ENCODE measurements at regions not wholly inside any gene's neighbourhood (a gene's known extent, or its start where the extent isn't known, plus 50 kb on each side); places are given as distances from the start of the nearest gene placed in this dataset.
A peak's percentile ranks its signal among the peaks of the same experiment; 100 is the strongest.

DNA sequence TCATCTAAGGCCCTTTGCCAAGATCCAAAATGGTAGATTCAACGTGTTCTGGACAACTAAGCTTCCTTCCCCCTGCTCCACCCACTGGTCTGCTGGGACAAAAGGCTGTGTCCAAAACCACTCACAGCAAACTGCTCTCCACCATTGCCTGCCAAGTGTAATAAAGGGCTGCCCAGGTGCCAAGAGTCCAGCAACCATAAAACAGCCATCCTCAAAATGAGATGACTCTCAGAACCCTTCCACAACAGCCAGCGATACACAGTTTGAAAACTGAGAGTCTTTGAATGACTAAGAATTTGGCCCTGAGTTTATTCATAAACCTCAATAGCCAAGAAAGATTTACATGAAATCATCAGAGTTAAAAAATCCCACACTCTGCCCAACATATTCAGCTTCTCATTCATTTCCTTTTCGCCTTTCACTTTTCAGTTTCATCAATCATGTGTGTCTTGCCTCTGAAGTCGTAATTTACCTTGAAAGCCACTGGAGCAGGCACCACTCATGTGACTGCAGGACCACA is 658.1 kb upstream of the MGMT start:
- no peak for DNase-seq (ENCODE audit: low read depth, low spot score)
- in situ Hi-C loops (cut with HindIII; ENCODE audit: low pct_unique_long_range_greater_than_20kb, low sequenced_read_pairs) = no loop called here

DNA sequence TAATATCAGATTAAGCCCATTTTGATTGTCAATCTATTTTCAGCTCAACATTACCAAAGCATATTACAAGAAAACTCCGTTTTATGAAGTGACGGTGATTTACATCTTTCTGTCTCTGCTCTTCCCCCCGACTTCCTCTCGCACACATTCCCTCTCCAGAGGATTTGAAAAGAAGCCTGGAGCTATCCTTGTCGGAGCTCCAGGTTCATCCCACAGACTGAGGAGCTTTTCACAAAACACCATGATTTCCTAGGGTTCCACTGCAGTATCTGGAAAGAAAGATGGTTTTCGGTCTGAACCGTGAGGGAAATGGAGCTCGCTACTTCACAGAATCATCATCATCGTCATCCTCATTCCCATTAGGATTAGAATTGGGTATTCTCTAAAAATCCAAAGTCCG is 655.5 kb upstream of the MGMT start:
- in situ Hi-C loops (cut with HindIII; ENCODE audit: low pct_unique_long_range_greater_than_20kb, low sequenced_read_pairs) = no loop called here
- no peak for DNase-seq (ENCODE audit: low read depth, low spot score)

DNA sequence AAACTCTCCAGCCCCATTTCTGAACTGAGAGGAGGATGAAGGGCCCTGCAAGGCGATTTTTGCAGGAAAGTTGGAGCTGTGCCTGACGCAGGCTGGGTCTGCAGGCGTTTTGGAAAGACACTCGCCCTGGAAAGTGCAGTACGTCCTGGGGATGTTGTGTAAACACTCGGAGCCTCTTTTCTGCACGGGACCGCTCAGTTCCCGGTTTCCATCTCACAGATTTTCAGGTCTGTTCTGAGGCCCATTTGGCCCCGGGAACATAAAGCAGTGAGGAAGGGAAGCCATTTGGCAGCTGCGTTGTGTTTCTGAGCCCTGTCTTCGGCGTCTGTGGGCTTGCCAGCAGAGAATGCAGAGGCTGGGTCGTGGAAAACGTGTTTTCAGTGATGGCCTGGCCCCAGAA is 655.0 kb upstream of the MGMT start:
- no peak for DNase-seq (ENCODE audit: low read depth, low spot score)
- in situ Hi-C loops (cut with HindIII; ENCODE audit: low pct_unique_long_range_greater_than_20kb, low sequenced_read_pairs) = no loop called here

DNA sequence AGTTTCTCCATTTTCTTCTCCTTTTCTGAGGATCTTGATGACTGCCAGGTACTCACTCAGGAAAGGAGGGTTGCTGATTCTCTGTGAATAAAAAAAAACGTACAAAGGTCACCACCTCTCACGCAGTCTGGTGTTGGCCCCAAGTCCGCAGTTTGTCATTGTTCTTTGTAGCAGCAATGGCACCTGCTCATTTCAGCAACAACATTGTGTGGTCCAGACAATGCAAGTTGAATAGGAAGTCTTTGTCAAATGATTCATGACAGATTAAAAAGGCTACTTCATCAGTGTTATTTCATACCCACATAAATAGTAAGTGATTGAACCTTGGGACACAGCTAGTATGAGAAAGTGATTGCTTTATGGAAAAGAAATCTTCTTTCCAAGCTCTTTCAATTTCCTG is 653.5 kb upstream of the MGMT start:
- in situ Hi-C loops (cut with HindIII; ENCODE audit: low pct_unique_long_range_greater_than_20kb, low sequenced_read_pairs) = no loop called here
- DNase-seq (ENCODE audit: low read depth, low spot score) = no peak

DNA sequence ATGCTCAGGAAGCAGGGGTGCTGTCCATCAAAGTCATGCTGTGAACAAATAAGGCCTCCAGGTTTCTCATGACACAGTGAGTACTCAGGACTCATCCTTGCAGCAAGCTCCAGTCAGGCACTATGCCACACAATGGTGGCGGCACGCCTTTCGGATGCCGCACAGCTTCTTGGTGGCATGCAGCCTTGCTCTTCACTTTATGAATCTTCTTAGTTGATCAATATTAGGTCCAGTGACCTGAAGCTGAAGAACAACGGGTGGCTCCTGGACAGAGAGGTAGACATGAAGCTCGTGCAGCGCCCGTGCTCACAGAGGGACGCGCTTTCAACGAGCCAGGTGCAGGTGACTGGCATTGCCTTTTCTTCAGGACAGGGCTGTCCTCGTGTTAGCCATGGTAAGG is 653.0 kb upstream of the MGMT start:
- in situ Hi-C loops (cut with HindIII; ENCODE audit: low pct_unique_long_range_greater_than_20kb, low sequenced_read_pairs) = no loop called here
- DNase-seq (ENCODE audit: low read depth, low spot score) = no peak

DNA sequence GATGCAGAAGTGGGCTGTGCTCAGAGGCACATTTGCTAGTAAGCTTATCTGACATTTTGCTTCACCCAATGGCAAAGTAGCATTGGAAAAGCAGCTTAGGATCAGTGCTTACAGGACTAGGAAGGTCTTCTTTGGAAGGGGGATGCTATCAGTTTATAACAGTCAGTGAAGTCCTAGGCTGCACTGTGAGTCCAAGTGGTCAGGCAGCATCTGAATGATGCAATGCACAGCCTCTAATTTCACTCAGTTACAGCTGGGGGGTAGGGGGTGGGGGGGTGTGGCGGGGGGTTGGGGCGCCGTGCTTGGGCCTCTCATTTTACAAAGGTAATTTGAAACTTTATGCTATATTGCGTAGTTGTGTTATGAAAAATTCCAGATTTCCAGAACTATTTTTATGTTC is 652.3 kb upstream of the MGMT start:
- no peak for DNase-seq (ENCODE audit: low read depth, low spot score)
- in situ Hi-C loops (cut with HindIII; ENCODE audit: low pct_unique_long_range_greater_than_20kb, low sequenced_read_pairs) = no loop called here

DNA sequence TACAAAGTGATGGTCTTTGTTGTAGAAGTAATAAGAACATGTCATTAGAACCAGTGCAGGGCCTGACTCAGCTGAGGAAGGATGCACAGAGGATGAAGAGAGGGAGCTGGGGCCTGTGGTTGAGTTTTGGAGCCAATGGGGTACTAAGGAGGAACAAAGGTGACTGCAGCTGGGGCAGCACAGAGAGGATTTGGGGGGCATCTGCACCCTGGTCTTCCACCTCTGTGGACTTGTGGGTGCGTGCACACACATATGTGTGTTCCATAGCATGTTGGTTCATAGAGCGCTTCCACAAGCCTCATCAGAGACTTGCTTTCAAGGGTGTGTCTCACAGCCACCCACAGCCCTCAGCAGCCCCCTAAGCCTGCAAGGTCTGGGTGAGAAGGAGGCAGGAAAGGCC is 650.3 kb upstream of the MGMT start:
- in situ Hi-C loops (cut with HindIII; ENCODE audit: low pct_unique_long_range_greater_than_20kb, low sequenced_read_pairs) = no loop called here
- no peak for DNase-seq (ENCODE audit: low read depth, low spot score)

DNA sequence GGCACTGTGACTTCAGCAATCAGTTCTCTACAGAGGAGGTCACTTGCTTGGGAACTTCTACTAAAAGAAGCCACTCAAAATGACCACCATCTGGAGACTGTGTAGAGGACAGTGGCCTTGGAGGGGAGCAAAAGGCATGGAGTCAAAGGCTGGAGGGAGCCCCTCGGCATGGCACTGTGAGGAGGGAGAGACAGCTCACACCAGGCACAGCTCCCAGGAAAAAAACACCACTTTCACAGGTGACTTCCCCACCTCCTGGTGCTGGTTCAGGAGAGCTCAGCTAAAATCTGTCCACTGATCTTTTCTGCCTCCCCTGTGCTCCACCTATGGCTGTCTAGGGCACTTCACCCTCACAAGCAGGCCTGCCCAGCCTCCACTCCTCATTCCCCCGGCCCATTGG is 649.4 kb upstream of the MGMT start:
- no peak for DNase-seq (ENCODE audit: low read depth, low spot score)
- in situ Hi-C loops (cut with HindIII; ENCODE audit: low pct_unique_long_range_greater_than_20kb, low sequenced_read_pairs) = no loop called here

DNA sequence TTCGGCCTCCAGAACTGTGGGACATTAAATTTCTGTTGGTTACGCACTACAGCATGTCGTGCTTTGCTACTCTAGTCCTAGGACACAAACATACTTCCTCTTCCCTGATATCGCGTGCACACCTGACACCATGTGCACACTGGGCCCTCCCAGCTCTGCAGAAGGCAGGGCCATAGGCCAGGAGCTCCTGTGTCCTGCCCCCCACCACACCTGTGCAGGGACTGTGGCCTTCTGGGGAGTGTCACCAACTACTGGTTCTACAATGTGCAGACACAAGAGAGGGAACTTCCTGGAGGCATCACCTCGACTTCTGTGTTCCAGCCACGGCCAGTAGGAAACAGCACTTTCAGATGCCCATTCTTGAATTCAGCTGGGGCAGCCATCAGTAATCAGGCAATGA is 646.4 kb upstream of the MGMT start:
- no peak for DNase-seq (ENCODE audit: low read depth, low spot score)
- in situ Hi-C loops (cut with HindIII; ENCODE audit: low pct_unique_long_range_greater_than_20kb, low sequenced_read_pairs) = no loop called here

DNA sequence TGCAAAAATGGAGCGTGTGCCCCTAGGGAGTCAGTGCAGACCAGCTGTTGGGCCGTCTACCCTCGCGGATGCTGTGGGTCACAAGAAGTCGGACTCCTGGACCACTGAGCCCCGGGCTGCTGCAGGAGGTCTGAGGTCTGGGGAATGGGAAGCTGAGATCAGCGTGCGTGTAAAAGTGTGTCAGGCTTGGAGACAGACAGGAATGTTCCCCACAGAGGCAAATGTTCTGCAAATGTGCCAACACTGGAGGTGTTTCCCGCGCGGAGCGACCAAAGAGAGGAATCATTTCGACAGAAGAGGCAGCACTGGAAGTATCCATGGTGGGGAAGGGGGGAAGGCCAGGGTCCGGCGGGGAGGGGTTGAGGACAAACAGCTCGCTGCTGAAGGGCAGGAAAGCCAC is 643.8 kb upstream of the MGMT start:
- in situ Hi-C loops (cut with HindIII; ENCODE audit: low pct_unique_long_range_greater_than_20kb, low sequenced_read_pairs) = no loop called here
- no peak for DNase-seq (ENCODE audit: low read depth, low spot score)

DNA sequence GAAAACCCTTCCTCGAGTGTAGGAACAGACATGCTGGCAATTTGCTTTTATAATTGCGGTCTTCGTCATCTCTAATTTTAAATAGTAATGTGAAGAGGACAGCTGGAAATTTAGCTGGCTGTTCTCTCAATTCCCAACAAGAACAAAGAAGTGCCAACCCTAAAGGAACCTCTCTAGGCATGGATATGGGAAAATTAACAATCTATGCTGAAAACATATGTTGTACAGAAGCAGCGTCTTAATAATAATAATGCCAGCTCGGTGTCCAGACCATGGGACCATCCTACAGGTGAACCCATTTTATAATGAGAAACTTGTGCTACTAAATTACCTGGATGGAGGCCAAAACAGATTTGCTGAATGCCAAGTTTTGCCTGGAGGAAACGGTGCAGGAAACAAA is 641.4 kb upstream of the MGMT start:
- no peak for DNase-seq (ENCODE audit: low read depth, low spot score)
- in situ Hi-C loops (cut with HindIII; ENCODE audit: low pct_unique_long_range_greater_than_20kb, low sequenced_read_pairs) = no loop called here

DNA sequence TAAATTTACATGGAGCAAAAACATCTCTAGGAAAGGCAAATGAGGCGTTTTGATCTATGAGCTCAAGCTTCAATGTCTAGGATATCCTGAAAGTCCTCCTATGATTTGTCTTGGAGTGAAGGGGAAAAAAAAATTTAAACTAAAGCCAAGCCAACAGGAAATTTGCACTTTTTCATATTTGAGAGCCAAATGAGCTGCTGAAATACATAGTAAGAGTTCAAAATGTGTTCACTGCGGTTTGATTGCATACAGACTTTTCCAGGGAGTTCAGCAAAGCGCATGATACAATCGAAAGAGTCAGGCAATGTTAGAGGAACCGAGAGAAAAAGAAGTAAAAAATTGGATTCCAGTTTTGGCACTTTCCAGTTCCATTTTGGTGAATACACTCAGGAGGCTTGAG is 633.4 kb upstream of the MGMT start:
- in situ Hi-C loops (cut with HindIII; ENCODE audit: low pct_unique_long_range_greater_than_20kb, low sequenced_read_pairs) = no loop called here
- no peak for DNase-seq (ENCODE audit: low read depth, low spot score)

DNA sequence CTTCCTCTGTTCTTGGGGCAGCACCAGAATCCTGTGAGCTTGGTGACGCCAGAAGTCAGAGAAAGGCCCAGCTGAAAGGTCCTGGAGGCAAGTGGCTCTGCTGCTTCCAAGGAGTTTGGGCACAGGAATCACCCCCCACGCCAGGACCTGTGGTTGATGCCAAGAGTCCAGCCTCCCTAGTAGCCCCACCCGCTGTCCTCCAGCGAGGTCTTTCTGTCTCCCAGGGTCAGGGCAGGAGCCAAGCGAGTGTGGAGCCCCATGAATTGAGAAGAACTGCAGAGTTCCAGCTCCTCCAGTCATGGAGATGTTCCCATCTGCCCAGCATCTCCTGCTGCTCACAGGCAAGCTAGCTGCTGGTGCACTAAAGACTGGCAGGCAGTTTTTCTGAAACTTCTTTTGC is 631.7 kb upstream of the MGMT start:
- DNase-seq (ENCODE audit: low read depth, low spot score) = no peak
- in situ Hi-C loops (cut with HindIII; ENCODE audit: low pct_unique_long_range_greater_than_20kb, low sequenced_read_pairs) = no loop called here

DNA sequence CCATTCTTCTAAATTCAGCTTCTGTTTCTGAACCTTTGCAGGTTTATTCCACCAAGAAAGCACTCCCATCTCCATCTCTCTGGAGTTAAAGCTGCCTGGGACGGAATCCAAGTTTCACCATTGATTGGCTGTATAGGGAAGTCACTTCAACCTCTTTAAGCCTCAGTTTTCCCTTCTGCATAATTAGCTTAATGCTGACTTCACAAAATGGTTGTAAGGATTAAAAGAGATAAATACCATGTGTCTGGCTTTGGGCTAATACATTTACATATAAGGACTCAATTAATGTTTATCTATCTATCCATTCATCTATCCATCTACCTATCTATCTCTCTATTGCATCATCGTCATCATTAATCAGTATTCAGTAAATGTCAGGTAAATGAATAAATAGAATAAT is 629.6 kb upstream of the MGMT start:
- in situ Hi-C loops (cut with HindIII; ENCODE audit: low pct_unique_long_range_greater_than_20kb, low sequenced_read_pairs) = no loop called here
- DNase-seq (ENCODE audit: low read depth, low spot score) = no peak

DNA sequence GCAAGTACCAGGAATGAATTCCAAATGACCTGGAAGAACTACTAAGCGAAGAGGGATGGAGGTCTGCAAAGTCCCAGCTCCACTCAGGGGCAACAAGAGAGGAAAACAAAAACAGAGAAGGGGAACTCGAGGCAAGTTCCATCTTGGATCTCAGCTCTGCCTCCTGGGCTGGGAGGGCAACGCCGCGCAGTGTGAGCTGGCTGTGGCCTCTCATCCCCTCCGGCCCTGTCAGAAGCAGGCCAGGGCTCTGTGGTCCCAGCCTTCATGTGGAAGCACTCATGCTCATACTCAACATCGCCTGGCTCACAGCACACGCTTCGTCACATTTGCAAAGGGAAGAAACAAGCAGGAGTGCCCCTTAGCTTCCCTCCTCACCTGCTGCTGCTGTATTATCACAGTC is 627.9 kb upstream of the MGMT start:
- no peak for DNase-seq (ENCODE audit: low read depth, low spot score)
- in situ Hi-C loops (cut with HindIII; ENCODE audit: low pct_unique_long_range_greater_than_20kb, low sequenced_read_pairs) = no loop called here

DNA sequence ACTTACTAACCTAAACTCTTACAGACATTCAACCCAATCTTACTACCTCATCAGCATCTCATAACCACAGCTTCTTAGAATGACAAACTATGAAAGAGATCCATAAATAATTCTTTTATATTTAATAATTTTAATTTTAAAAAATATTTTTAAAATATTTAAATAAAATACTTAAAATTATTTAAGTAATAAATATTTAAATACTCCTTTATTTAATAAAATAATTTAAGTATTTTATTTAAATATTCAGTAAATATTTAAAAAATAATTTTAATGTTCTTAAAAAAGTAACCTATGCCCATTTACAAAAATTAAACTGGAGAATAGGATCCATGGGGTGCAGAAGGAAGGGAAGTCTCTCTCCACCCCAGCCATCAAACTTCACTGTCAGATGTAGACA is 627.3 kb upstream of the MGMT start:
- DNase-seq (ENCODE audit: low read depth, low spot score) = no peak
- in situ Hi-C loops (cut with HindIII; ENCODE audit: low pct_unique_long_range_greater_than_20kb, low sequenced_read_pairs) = no loop called here

DNA sequence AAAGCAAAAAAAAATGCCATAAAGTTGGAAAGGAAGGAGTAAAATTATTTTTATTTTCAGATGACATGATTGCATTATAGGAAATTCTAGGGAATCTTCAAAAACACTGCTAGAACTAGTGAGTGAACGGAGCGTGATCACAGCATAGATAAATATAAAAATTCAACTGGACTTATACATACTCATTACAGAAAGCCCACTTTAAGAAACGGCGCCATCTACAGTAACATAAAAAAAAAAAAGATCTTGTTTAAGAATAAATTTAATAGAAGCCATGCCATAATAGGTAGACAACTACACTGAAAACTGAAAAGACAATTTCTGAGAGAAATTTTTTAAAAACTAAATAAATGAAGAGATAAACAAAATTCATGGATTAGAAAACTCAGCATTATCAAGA is 623.1 kb upstream of the MGMT start:
- in situ Hi-C loops (cut with HindIII; ENCODE audit: low pct_unique_long_range_greater_than_20kb, low sequenced_read_pairs) = no loop called here
- peak; percentile 8 for DNase-seq (ENCODE audit: low read depth, low spot score)

DNA sequence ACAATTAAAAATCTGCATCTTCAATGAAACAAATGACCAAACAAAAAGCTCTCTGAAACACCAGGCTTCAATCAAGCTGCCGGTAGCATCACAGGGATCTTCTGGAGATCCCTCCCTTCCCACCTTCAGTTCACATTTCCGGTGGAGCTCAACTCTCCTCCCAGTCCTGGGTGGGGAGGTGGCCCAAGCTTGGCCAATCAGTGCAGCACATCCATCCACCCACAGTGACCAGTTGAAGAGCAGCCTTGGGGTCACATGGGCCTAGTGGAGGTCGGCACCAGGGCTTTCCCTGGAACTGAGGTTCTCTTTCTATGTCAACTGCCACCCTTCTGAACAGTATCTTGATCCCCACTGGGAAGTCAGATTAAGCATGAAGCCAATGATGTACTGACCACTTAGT is 620.1 kb upstream of the MGMT start:
- DNase-seq (ENCODE audit: low read depth, low spot score) = no peak
- in situ Hi-C loops (cut with HindIII; ENCODE audit: low pct_unique_long_range_greater_than_20kb, low sequenced_read_pairs) = no loop called here

DNA sequence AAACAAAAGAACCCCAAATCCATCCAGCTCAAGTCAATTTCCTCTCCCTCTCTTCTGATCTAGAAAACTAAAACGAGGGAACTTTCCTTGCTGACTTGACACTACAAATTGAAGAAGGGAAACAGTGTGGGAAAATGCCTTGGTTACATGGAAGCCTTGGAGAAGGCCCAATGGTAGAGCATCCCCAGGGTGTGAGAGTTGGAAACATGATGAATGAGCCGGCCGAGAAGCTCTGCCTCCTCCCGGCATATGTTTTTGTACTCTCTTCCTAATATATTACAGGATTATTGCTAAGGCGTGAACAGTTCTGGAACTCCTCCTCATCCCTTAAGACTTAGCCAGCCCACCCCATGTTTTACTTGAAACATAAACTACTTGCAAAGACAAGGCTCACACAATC is 618.2 kb upstream of the MGMT start:
- DNase-seq (ENCODE audit: low read depth, low spot score) = no peak
- in situ Hi-C loops (cut with HindIII; ENCODE audit: low pct_unique_long_range_greater_than_20kb, low sequenced_read_pairs) = no loop called here

DNA sequence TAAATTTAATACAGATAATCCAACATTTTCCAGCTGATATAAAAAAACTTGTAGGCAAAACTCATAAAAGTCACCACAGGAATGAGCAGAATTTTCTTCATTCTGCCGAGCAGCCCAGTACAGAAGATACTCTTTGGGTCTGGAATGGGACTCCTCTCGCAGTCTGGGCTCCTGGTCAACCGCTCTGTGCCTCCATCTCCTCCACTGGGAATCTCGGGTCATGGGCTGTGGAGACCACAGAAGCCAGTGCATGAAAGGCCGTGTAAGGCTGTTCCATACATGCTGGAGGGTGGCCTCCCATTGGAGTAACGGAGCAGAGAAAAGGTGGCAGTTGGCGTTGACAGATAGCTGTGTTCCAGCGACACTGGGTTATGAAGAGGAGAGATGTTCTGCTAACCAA is 616.4 kb upstream of the MGMT start:
- no peak for DNase-seq (ENCODE audit: low read depth, low spot score)
- in situ Hi-C loops (cut with HindIII; ENCODE audit: low pct_unique_long_range_greater_than_20kb, low sequenced_read_pairs) = no loop called here

DNA sequence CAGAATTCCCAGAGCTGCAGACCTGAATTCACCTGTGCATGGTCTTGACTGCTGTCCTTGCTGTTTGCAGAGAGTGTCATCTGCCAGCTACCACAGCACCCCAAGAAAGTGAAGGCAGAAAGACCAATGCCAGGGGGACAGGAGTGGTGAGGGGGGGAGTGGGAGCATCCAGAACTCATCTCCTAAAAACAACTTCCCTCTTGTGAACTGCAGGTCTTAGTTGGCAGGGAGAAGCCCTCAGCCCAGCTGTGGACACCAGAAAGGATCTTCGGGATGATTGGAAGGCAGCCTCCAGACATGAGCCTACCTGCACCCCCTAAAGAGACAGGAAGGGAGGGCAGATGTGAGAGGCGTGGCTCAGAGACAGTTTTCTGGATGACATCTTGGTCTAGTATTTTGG is 615.8 kb upstream of the MGMT start:
- no peak for DNase-seq (ENCODE audit: low read depth, low spot score)
- in situ Hi-C loops (cut with HindIII; ENCODE audit: low pct_unique_long_range_greater_than_20kb, low sequenced_read_pairs) = no loop called here

Data from SK-MEL-5 (cell line).